Keratinocyte (primary cell): ENCODE measurements at regions not wholly inside any gene's neighbourhood (a gene's known extent, or its start where the extent isn't known, plus 50 kb on each side); places are given as distances from the start of the nearest gene placed in this dataset.
"Not testable (repeated sequence)": the region's sequence is repeated elsewhere in the genome, so short reads cannot be mapped to it uniquely, and the experiment has no call there.

Source experiments
- DNase-seq: peaks from one replicate; pipeline ENCODE4 v3.0.0-alpha.2; 2011; ENCODE audit warnings: low read depth, missing footprints, low spot score
- FAIRE-seq: peaks from 2 replicates; lab custom pipeline; 2011; peaks lifted over from hg19 to GRCh38; lab: Jason Lieb, UNC
- H2AFZ ChIP-seq: 2 replicates; pipeline ENCODE4 v1.6.0; 2012; ENCODE audit warnings: low read length, control low read depth, inconsistent platforms; ENCODE audit not compliant: control insufficient read depth
- H3K27ac ChIP-seq: 2 replicates; pipeline ENCODE4 v1.5.1; 2011; ENCODE audit warnings: low read length; ENCODE audit not compliant: control insufficient read depth, insufficient read depth
- H3K27me3 ChIP-seq: 3 replicates; pipeline ENCODE4 v1.6.0; 2011; ENCODE audit warnings: low read length; ENCODE audit not compliant: control insufficient read depth, insufficient read depth; ENCODE audit errors: extremely low read depth
- H3K36me3 ChIP-seq, 2 experiments: 2 replicates in 1 of 2; 3 replicates in 1 of 2; pipeline ENCODE4 v1.5.1; 2011; ENCODE audit warnings: low read length in 2 of 2, mild to moderate bottlenecking in 1 of 2; ENCODE audit not compliant: control insufficient read depth in 2 of 2, insufficient read depth in 2 of 2; ENCODE audit errors: extremely low read depth in 1 of 2
- H3K4me1 ChIP-seq: 3 replicates; pipeline ENCODE4 v1.5.1; 2011; ENCODE audit warnings: low read length; ENCODE audit not compliant: control insufficient read depth, insufficient read depth; ENCODE audit errors: extremely low read depth
- H3K4me2 ChIP-seq: 3 replicates; pipeline ENCODE4 v1.6.0; 2011; ENCODE audit warnings: low read depth, low read length; ENCODE audit not compliant: control insufficient read depth, insufficient read depth; ENCODE audit errors: extremely low read depth
- H3K4me3 ChIP-seq, 3 experiments: fragments of 200-600 bp in 1 of 3; sonication (generic) in 1 of 3; 2 replicates in 2 of 3; 3 replicates in 1 of 3; pipeline ENCODE4 v1.5.1; 2011 to 2016; ENCODE audit warnings: low read length in 3 of 3, mild to moderate bottlenecking in 3 of 3, control low read depth in 2 of 3, inconsistent platforms in 1 of 3, low read depth in 1 of 3, mixed read lengths in 1 of 3, mixed run types in 1 of 3, moderate library complexity in 1 of 3; ENCODE audit not compliant: control insufficient read depth in 2 of 3, insufficient read depth in 2 of 3; ENCODE audit errors: extremely low read depth in 1 of 3
- H3K79me2 ChIP-seq: 2 replicates; pipeline ENCODE4 v1.6.0; 2012; ENCODE audit warnings: low read length; ENCODE audit not compliant: control insufficient read depth, insufficient read depth
- H3K9ac ChIP-seq: 3 replicates; pipeline ENCODE4 v1.6.0; 2011; ENCODE audit warnings: low read length; ENCODE audit not compliant: control insufficient read depth, insufficient read depth; ENCODE audit errors: extremely low read depth
- H3K9me1 ChIP-seq: 3 replicates; pipeline ENCODE4 v1.6.0; 2011; ENCODE audit warnings: low read length; ENCODE audit not compliant: control insufficient read depth, insufficient read depth; ENCODE audit errors: extremely low read depth
- H3K9me3 ChIP-seq: 2 replicates; pipeline ENCODE4 v1.5.1; 2012; ENCODE audit warnings: low read depth, low read length; ENCODE audit not compliant: control insufficient read depth
- H4K20me1 ChIP-seq: 3 replicates; pipeline ENCODE4 v1.6.0; 2011; ENCODE audit warnings: low read length; ENCODE audit not compliant: control insufficient read depth, insufficient read depth; ENCODE audit errors: extremely low read depth
- EZH2 ChIP-seq: IDR thresholded peaks from one replicate; pipeline ENCODE4 v1.6.1; 2012; ENCODE audit warnings: inconsistent platforms, mild to moderate bottlenecking, low read length, moderate library complexity
- dilution Hi-C: fragments of 300-500 bp; cut with MboI; formaldehyde crosslinking; loops from one replicate; pipeline ENCODE4 v1.7.0; 2020; ENCODE audit warnings: low sequenced_read_pairs; ENCODE audit not compliant: extremely low pct_ligation_motif_present
- TF ChIP-seq, protein P1 (sequence below), 3 experiments: IDR thresholded peaks in 1 of 3; conservative IDR thresholded peaks in 1 of 3; optimal IDR thresholded peaks in 1 of 3; 2 replicates in 2 of 3; 3 replicates in 1 of 3; pipeline versions ENCODE3 to v1.5.1; 2011; ENCODE audit warnings: low read length in 3 of 3, mild to moderate bottlenecking in 3 of 3, moderate library complexity in 2 of 3, control low read depth in 1 of 3, inconsistent platforms in 1 of 3; ENCODE audit not compliant: insufficient read depth in 2 of 3; ENCODE audit errors: extremely low read depth in 1 of 3

DNA sequence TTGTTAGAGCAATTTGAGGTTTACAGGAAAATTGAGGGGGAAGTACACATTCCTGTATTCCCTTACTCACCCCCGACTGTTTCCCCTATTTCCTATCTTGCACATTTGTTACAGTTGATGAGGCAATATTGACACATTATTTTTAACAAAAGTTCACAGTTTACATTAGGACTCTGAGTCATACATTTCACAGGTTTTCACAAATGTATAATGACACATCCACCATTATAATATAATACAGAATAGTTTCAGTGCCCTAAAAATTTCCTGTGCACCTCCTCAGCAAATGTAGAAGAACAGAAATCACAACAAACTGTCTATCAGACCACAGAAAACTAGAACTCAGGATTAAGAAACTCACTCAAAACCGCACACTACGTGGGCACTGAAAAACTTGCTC lies 160.6 kb upstream of the RMP24 start:
- Histone ChIP-seq H3K9me3 (no peaks in the 10 kb centered on the region), H3K9me1 (no peaks in the 10 kb centered on the region), H3K27me3 (no peaks in the 10 kb centered on the region), H3K4me2 (peak overlapping the region; percentile 66), H3K9ac (no peak overlapping the region), H3K27ac (peak overlapping the region; percentile 59), H2AFZ (peak overlapping the region; percentile 30), H3K4me3 (no peak overlapping the region), H3K4me1 (peaks cover 11% of the 10 kb centered on the region), H3K79me2 (no peaks in the 10 kb centered on the region), H4K20me1 (no peaks in the 10 kb centered on the region), H3K36me3 (no peaks in the 10 kb centered on the region)
- peak; percentile 67 for FAIRE-seq
- dilution Hi-C loops, result no loop called here
- no peak for DNase-seq
- TF ChIP-seq, protein P1, sequence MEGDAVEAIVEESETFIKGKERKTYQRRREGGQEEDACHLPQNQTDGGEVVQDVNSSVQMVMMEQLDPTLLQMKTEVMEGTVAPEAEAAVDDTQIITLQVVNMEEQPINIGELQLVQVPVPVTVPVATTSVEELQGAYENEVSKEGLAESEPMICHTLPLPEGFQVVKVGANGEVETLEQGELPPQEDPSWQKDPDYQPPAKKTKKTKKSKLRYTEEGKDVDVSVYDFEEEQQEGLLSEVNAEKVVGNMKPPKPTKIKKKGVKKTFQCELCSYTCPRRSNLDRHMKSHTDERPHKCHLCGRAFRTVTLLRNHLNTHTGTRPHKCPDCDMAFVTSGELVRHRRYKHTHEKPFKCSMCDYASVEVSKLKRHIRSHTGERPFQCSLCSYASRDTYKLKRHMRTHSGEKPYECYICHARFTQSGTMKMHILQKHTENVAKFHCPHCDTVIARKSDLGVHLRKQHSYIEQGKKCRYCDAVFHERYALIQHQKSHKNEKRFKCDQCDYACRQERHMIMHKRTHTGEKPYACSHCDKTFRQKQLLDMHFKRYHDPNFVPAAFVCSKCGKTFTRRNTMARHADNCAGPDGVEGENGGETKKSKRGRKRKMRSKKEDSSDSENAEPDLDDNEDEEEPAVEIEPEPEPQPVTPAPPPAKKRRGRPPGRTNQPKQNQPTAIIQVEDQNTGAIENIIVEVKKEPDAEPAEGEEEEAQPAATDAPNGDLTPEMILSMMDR (optimal IDR thresholded peaks at IDR 0.05 in 1 of 3, IDR thresholded peaks at IDR 0.05 in 1 of 3, conservative IDR thresholded peaks at IDR 0.05 in 1 of 3; ENCODE audit: extremely low read depth in 1 of 3, insufficient read depth in 2 of 3, low read length in 3 of 3), result no peak
- TF ChIP-seq EZH2, result no peak

DNA sequence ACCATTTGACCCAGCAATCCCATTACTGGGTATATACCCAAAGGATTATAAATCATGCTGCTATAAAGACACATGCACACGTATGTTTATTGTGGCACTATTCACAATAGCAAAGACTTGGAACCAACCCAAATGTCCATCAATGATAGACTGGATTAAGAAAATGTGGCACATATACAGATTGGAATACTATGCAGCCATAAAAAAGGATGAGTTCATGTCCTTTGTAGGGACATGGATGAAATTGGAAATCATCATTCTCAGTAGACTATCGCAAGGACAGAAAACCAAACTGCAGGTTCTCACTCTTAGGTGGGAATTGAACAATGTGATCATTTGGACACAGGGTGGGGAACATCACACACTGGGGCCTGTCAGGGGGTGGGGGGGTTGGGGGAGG lies 157.5 kb upstream of the RMP24 start:
- H3K9me1 ChIP-seq, H3K36me3 ChIP-seq, H3K27ac ChIP-seq, H2AFZ ChIP-seq, dilution Hi-C loops, H3K4me2 ChIP-seq, FAIRE-seq, H4K20me1 ChIP-seq, DNase-seq, H3K4me3 ChIP-seq, H3K27me3 ChIP-seq, H3K9ac ChIP-seq, H3K79me2 ChIP-seq, H3K9me3 ChIP-seq: not testable (repeated sequence)
- H3K4me1 ChIP-seq, result peaks cover 11% of the 10 kb centered on the region

DNA sequence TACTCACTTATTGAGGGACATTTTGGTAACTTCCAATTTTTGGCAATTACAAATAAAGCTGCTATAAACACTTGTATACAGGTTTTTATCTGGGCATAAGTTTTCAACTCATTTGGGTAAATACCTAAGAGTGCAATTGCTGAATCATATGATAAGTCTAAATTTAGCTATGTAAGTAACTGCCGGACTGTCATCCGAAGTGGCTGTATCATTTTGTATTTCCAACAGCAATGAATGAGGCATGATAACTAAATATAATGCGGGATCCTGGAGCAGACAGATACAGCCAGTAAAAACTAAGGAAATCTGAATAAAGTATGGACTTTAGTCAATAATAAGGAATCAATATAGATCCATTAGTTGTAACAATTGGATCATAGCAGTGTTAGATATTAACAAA lies 156.5 kb upstream of the RMP24 start:
- FAIRE-seq (no peak), DNase-seq (no peak)
- peaks cover 11% of the 10 kb centered on the region for H3K4me1 ChIP-seq
- no peak for TF ChIP-seq EZH2
- TF ChIP-seq, protein P1 (optimal IDR thresholded peaks at IDR 0.05 in 1 of 3, IDR thresholded peaks at IDR 0.05 in 1 of 3, conservative IDR thresholded peaks at IDR 0.05 in 1 of 3; ENCODE audit: extremely low read depth in 1 of 3, insufficient read depth in 2 of 3, low read length in 3 of 3), result no peak
- no peak overlapping the region for H3K4me2 ChIP-seq
- H4K20me1 ChIP-seq, result no peaks in the 10 kb centered on the region
- no peak overlapping the region for H3K27ac ChIP-seq
- dilution Hi-C loops, result no loop called here
- H3K4me3 ChIP-seq, result no peak overlapping the region
- no peak overlapping the region for H3K9ac ChIP-seq
- H3K9me1 ChIP-seq, result no peaks in the 10 kb centered on the region
- no peaks in the 10 kb centered on the region for H3K36me3 ChIP-seq
- H3K79me2 ChIP-seq, result no peaks in the 10 kb centered on the region
- no peak overlapping the region for H2AFZ ChIP-seq
- no peaks in the 10 kb centered on the region for H3K27me3 ChIP-seq
- no peaks in the 10 kb centered on the region for H3K9me3 ChIP-seq
